SK-N-SH (cell line): ENCODE measurements at regions not wholly inside any gene's neighbourhood (a gene's known extent, or its start where the extent isn't known, plus 50 kb on each side); places are given as distances from the start of the nearest gene placed in this dataset.

Experiments used
- CTCF ChIA-PET: fragments of 300-600, 350-600 bp; formaldehyde crosslinking; extraction: SDS; loops from one replicate; lab custom pipeline; 2021; lab: Yijun Ruan, JAX
- POLR2A ChIA-PET: fragments of 350-600 bp; sonication (Branson Sonifier 250); formaldehyde crosslinking; extraction: SDS; loops from one replicate; lab custom pipeline; 2020; ENCODE audit warnings: antibody characterized with exemption, inconsistent platforms; lab: Yijun Ruan, JAX
- DNase-seq: peaks from one replicate; pipeline ENCODE4 v3.0.0; 2012
- H2AFZ ChIP-seq: fragments of 200-600 bp; sonication (generic); 2 replicates; pipeline ENCODE4 v1.8.1; 2016; ENCODE audit warnings: antibody characterized with exemption, mild to moderate bottlenecking, low read depth
- H3F3A ChIP-seq: fragments of 200-600 bp; sonication (generic); replicated peaks from 2 replicates; pipeline ENCODE3; 2016; ENCODE audit warnings: antibody characterized with exemption, mild to moderate bottlenecking; ENCODE audit not compliant: insufficient read depth
- H3K27ac ChIP-seq, 2 experiments: fragments of 200-500 bp in 1 of 2; fragments of 200-600 bp in 1 of 2; sonication (Bioruptor generic) in 1 of 2; sonication (generic), shearing (Covaris generic) in 1 of 2; 2 replicates each; pipeline versions ENCODE4 v1.5.1 to v1.6.1; 2014 to 2016; ENCODE audit warnings: low read depth in 2 of 2, inconsistent platforms in 1 of 2, low read length in 1 of 2, mild to moderate bottlenecking in 1 of 2, mixed read lengths in 1 of 2
- H3K27me3 ChIP-seq: fragments of 200-600 bp; sonication (generic), shearing (Covaris generic); 2 replicates; pipeline ENCODE4 v1.6.1; 2016; ENCODE audit warnings: mixed run types; ENCODE audit not compliant: insufficient read depth
- H3K36me3 ChIP-seq, 2 experiments: fragments of 200-500 bp in 1 of 2; fragments of 200-600 bp in 1 of 2; sonication (Bioruptor generic) in 1 of 2; sonication (generic) in 1 of 2; replicated peaks in 1 of 2; 2 replicates each; pipeline versions ENCODE3 to v1.5.1; 2014 to 2016; ENCODE audit warnings: low read length in 1 of 2, mild to moderate bottlenecking in 1 of 2; ENCODE audit not compliant: insufficient read depth in 2 of 2, control insufficient read depth in 1 of 2
- H3K4me1 ChIP-seq, 2 experiments: fragments of 200-500 bp in 1 of 2; fragments of 200-600 bp in 1 of 2; sonication (Bioruptor generic) in 1 of 2; sonication (generic), shearing (Covaris generic) in 1 of 2; 2 replicates each; pipeline versions ENCODE4 v1.5.1 to v1.6.1; 2014 to 2016; ENCODE audit warnings: low read depth in 1 of 2, low read length in 1 of 2, mixed run types in 1 of 2; ENCODE audit not compliant: insufficient read depth in 2 of 2, control insufficient read depth in 1 of 2
- H3K4me2 ChIP-seq: fragments of 200-600 bp; sonication (generic), shearing (Covaris generic); 2 replicates; pipeline ENCODE4 v1.6.1; 2017; ENCODE audit warnings: mixed run types
- H3K4me3 ChIP-seq, 2 experiments: fragments of 200-500 bp in 1 of 2; fragments of 200-600 bp in 1 of 2; sonication (Bioruptor generic) in 1 of 2; sonication (generic), shearing (Covaris generic) in 1 of 2; 2 replicates each; pipeline versions ENCODE4 v1.5.1 to v1.8.1; 2014 to 2016; ENCODE audit warnings: low read depth in 2 of 2, inconsistent platforms in 1 of 2, low read length in 1 of 2, mild to moderate bottlenecking in 1 of 2, mixed read lengths in 1 of 2, moderate library complexity in 1 of 2
- H3K79me2 ChIP-seq: fragments of 200-600 bp; sonication (generic); 2 replicates; pipeline ENCODE4 v1.8.1; 2017; ENCODE audit warnings: mild to moderate bottlenecking; ENCODE audit not compliant: insufficient read depth
- H3K9ac ChIP-seq: fragments of 200-600 bp; sonication (generic); 2 replicates; pipeline ENCODE4 v1.6.1; 2017; ENCODE audit warnings: mixed run types
- H3K9me2 ChIP-seq: fragments of 200-600 bp; sonication (generic); 2 replicates; pipeline ENCODE4 v1.6.1; 2017; ENCODE audit warnings: mixed run types
- H3K9me3 ChIP-seq: fragments of 200-600 bp; sonication (generic); 2 replicates; pipeline ENCODE4 v1.6.1; 2017; ENCODE audit warnings: mixed run types, mild to moderate bottlenecking, moderate library complexity
- H4K20me1 ChIP-seq: fragments of 200-600 bp; sonication (generic); 2 replicates; pipeline ENCODE4 v1.6.1; 2017; ENCODE audit warnings: mild to moderate bottlenecking, mixed run types; ENCODE audit not compliant: insufficient read depth
- CTCF ChIP-seq: fragments of 200-600 bp; sonication (generic); IDR thresholded peaks from 2 replicates; pipeline ENCODE4 v1.6.1; 2017; ENCODE audit warnings: antibody characterized with exemption, mild to moderate bottlenecking, moderate library complexity
- GATA2 ChIP-seq: sonication (generic); formaldehyde crosslinking; IDR thresholded peaks from 2 replicates; pipeline ENCODE4 v1.5.0; 2020; ENCODE audit warnings: mild to moderate bottlenecking, missing genetic modification reagents
- JUND ChIP-seq: IDR thresholded peaks from 2 replicates; pipeline ENCODE4 v1.4.0; 2012
- MAX ChIP-seq: IDR thresholded peaks from 2 replicates; pipeline ENCODE4 v1.4.0; 2012; ENCODE audit warnings: low read depth
- MXI1 ChIP-seq: IDR thresholded peaks from 2 replicates; pipeline ENCODE4 v1.6.1; 2012; ENCODE audit warnings: mild to moderate bottlenecking, low read depth, low read length, improper control_type of control experiment
- NFIC ChIP-seq: IDR thresholded peaks from 2 replicates; pipeline ENCODE4 v1.4.0; 2012; ENCODE audit warnings: borderline replicate concordance
- PBX3 ChIP-seq: IDR thresholded peaks from 2 replicates; pipeline ENCODE4; 2012
- RAD21 ChIP-seq: IDR thresholded peaks from 2 replicates; pipeline ENCODE4 v1.6.1; 2012; ENCODE audit warnings: mild to moderate bottlenecking, low read length
- RCOR1 ChIP-seq: fragments of 150-350 bp; IDR thresholded peaks from 2 replicates; pipeline ENCODE4 v1.6.1; 2017; ENCODE audit warnings: antibody characterized with exemption, low read length
- REST ChIP-seq: IDR thresholded peaks from 2 replicates; pipeline ENCODE4 v1.6.1; 2012; ENCODE audit warnings: mild to moderate bottlenecking, low read depth, low read length, moderate library complexity
- TAF1 ChIP-seq: IDR thresholded peaks from 2 replicates; pipeline ENCODE4 v1.6.1; 2012; ENCODE audit warnings: low read depth, mild to moderate bottlenecking, low read length, moderate library complexity, borderline replicate concordance
- TEAD4 ChIP-seq: IDR thresholded peaks from 2 replicates; pipeline ENCODE4 v1.4.0; 2012; ENCODE audit warnings: mild to moderate bottlenecking, borderline replicate concordance; ENCODE audit not compliant: insufficient read depth
- USF1 ChIP-seq: IDR thresholded peaks from 2 replicates; pipeline ENCODE4 v1.4.0; 2012; ENCODE audit warnings: low read depth, borderline replicate concordance
- WGBS: methylation state at CpG from one replicate; pipeline ENCODE4 v1.1.6; 2017; ENCODE audit warnings: low lambda C conversion rate; 5-methylcytosine and 5-hydroxymethylcytosine counted together

- Histone ChIP-seq H2AFZ (no peak overlapping the region), H3K9ac (no peak overlapping the region), H4K20me1 (no peaks in the 10 kb centered on the region), H3K4me2 (no peak overlapping the region), H3K9me3 (no peaks in the 10 kb centered on the region), H3K27ac (no peak overlapping the region), H3K4me3 (no peak overlapping the region), H3K4me1 (peaks cover 0 to 6% of the 10 kb centered on the region in 2 experiments; a peak in 1 of 4 replicates), H3K27me3 (no peaks in the 10 kb centered on the region), H3K9me2 (no peaks in the 10 kb centered on the region), H3F3A (no peaks in the 10 kb centered on the region), H3K36me3 (no peaks in the 10 kb centered on the region), H3K79me2 (no peaks in the 10 kb centered on the region)
- no peak for TF ChIP-seq PBX3
- 61% methylated on average over 13 of the region's 13 CpGs for WGBS
- CTCF ChIA-PET: interaction anchor here (1.1 to 3.9 kb wide), 2 partner anchors 11 to 38 kb away, joined by 4 to 10 read pairs; no protein-coding TSS in a partner anchor
- no peak for DNase-seq
- POLR2A ChIA-PET: no interaction called here
Measured at GRCh38 chr9:82923092-82923911, 139.6 kb downstream of the RASEF start.

GRCh38 chr9:82923912-82924605 lies 138.9 kb downstream of the RASEF start:
- CTCF ChIA-PET: interaction anchor here (0.6 to 3.9 kb wide), 2 partner anchors 11 to 38 kb away, joined by 5 to 10 read pairs; no protein-coding TSS in a partner anchor
- no peaks in the 10 kb centered on the region for H3K36me3 ChIP-seq
- no peak overlapping the region for H3K9ac ChIP-seq
- no peaks in the 10 kb centered on the region for H3F3A ChIP-seq
- no peak for DNase-seq
- H3K4me3 ChIP-seq: no peak overlapping the region
- 54% methylated on average over 8 of the region's 8 CpGs for WGBS
- H4K20me1 ChIP-seq: no peaks in the 10 kb centered on the region
- POLR2A ChIA-PET: no interaction called here
- H3K79me2 ChIP-seq: no peaks in the 10 kb centered on the region
- H3K4me1 ChIP-seq: peaks cover 0 to 6% of the 10 kb centered on the region in 2 experiments; a peak in 1 of 4 replicates
- no peaks in the 10 kb centered on the region for H3K27me3 ChIP-seq
- H2AFZ ChIP-seq: no peak overlapping the region
- no peak overlapping the region for H3K4me2 ChIP-seq
- no peak overlapping the region for H3K27ac ChIP-seq
- H3K9me2 ChIP-seq: no peaks in the 10 kb centered on the region
- no peaks in the 10 kb centered on the region for H3K9me3 ChIP-seq
- no peak for TF ChIP-seq MXI1
- no peak for TF ChIP-seq CTCF
- no peak for TF ChIP-seq JUND
- TF ChIP-seq GATA2: no peak
- no peak for TF ChIP-seq TEAD4
- no peak for TF ChIP-seq NFIC
- no peak for TF ChIP-seq RAD21
- no peak for TF ChIP-seq PBX3
- TF ChIP-seq USF1: no peak
- TF ChIP-seq RCOR1: no peak
- no peak for TF ChIP-seq TAF1
- no peak for TF ChIP-seq MAX
- no peak for TF ChIP-seq REST
